ENCODE measurements at regions not wholly inside any gene's neighbourhood (a gene's known extent, or its start where the extent isn't known, plus 50 kb on each side); places are given as distances from the start of the nearest gene placed in this dataset.

DNA sequence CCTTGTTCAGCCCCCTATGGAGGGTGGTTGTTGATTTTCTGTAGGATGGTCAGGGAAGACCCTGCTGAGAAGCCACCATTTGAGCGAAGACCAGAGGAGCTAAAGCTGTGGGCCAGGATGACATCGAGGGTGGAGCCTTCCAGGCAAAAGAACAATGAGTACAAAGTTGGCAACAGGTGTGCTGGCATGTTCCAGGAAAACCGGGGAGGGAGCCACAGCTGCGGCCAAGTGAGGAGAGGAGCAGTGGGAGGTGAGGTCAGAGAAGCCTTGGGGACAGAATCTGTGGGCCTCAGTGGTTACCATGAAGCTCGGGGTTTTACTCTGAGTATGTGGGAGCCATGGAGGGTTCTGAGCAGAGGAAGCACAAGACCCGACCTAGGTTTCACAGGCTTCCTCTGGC is 75.6 kb upstream of the ZNF479 start:
- intact Hi-C loops (cut with DNase I) = no loop called here
- Histone ChIP-seq H3K36me3 (no peaks in the 10 kb centered on the region), H3K9me3 (peaks cover 0 to 59% (median 4%) of the 10 kb centered on the region in 11 donors), H3K27ac (no peak overlapping the region), H3K4me1 (no peaks in the 10 kb centered on the region), H3K4me3 (no peak overlapping the region), H3K27me3 (peaks cover 0 to 5% (median 0%) of the 10 kb centered on the region in 7 donors)
- WGBS, 2 donors = 52 to 69% methylated on average over 6 of the region's 6 CpGs
- ATAC-seq = no peak
- no peak for DNase-seq
- TF ChIP-seq, protein P1, sequence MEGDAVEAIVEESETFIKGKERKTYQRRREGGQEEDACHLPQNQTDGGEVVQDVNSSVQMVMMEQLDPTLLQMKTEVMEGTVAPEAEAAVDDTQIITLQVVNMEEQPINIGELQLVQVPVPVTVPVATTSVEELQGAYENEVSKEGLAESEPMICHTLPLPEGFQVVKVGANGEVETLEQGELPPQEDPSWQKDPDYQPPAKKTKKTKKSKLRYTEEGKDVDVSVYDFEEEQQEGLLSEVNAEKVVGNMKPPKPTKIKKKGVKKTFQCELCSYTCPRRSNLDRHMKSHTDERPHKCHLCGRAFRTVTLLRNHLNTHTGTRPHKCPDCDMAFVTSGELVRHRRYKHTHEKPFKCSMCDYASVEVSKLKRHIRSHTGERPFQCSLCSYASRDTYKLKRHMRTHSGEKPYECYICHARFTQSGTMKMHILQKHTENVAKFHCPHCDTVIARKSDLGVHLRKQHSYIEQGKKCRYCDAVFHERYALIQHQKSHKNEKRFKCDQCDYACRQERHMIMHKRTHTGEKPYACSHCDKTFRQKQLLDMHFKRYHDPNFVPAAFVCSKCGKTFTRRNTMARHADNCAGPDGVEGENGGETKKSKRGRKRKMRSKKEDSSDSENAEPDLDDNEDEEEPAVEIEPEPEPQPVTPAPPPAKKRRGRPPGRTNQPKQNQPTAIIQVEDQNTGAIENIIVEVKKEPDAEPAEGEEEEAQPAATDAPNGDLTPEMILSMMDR (IDR thresholded peaks at IDR 0.05) = no peak

DNA sequence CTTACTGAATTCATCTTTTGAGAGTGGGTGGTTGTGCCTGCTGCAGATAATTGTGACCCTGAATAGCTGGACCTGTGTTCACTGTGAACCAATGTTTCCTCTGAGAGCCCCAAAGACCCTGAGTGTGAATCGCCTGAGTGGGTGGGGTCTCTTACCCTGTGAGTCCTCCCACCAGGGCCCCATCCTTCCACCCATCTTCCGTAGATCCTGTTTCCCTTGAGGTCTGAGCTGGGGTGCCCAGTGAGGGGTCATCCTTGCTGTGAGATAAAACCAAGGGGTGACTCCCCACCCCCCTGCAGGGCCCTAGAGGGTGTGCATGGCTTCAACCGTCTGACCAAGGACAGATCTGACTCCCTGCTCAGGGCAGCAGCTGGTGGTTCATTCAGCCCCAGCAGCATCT is 78.0 kb upstream of the ZNF479 start:
- Histone ChIP-seq H3K27me3 (no peaks in the 10 kb centered on the region), H3K4me3 (no peak overlapping the region), H3K36me3 (no peaks in the 10 kb centered on the region), H3K9me3 (peaks cover 0 to 81% (median 0%) of the 10 kb centered on the region in 11 donors), H3K27ac (no peak overlapping the region), H3K4me1 (no peaks in the 10 kb centered on the region)
- intact Hi-C loops (cut with DNase I) = no loop called here
- ATAC-seq (no peak), DNase-seq (no peak)
- TF ChIP-seq, protein P1 (IDR thresholded peaks at IDR 0.05) = no peak
- WGBS, 2 donors = 74 to 75% methylated on average over 3 of the region's 3 CpGs

DNA sequence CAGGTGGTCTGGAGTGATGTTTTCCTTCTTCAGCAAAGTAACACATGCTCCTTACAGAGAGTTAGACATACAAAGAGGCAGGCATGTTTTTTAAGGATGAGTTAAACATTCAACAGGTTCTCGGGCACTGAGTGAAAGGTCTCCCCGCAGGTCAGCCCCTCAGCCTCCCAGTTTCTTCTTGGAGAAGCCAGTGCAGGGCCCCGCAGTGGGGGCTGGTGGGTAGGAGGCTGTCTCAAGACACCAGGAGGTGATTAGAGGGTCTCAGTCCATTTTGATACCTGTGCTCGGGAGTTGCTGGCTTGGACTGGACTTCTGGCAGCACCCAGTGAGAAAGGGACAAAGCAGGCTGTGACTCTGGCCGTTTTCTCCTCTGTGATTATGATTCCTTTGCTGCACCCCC is 78.6 kb upstream of the ZNF479 start:
- no peak for DNase-seq
- intact Hi-C loops (cut with DNase I) = no loop called here
- TF ChIP-seq, protein P1 (IDR thresholded peaks at IDR 0.05) = no peak
- Histone ChIP-seq H3K27ac (no peak overlapping the region), H3K36me3 (no peaks in the 10 kb centered on the region), H3K27me3 (no peaks in the 10 kb centered on the region), H3K4me1 (no peaks in the 10 kb centered on the region), H3K9me3 (peaks cover 0 to 88% (median 0%) of the 10 kb centered on the region in 11 donors), H3K4me3 (no peak overlapping the region)
- WGBS, 2 donors = 49 to 54% methylated on average over 5 of the region's 5 CpGs
- no peak for ATAC-seq

DNA sequence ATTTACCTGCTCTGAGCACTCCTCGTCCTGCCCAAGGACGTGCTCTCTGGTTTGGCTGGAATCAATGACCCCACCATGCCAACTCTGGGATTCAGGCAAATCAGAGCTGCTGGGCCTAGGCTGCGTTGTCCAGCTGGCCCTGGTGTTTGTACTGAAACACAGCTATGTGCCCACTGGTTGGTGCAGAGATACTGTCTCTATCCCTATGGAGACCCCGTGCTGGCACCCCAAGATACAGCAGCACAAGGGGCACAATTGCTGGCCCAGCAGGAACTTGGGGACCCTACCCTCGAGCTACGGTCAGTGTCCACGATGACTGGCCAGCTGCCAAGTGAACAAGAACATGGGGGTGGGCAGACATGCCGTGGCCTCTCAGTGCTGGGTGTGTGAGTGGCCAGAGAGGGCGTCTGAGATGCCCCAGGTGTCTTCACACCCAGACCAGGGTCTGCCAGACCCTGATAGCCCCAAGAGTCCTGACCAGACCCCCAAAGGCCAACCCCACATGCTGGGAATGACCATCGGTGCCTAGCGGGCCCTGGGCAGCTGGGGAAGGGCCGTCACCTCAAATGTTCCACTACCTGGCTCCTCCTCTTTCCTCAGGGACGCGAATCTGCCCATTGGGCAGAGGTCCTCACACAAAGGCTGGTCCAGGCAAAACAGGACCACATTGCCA is 79.3 kb upstream of the ZNF479 start:
- no peak for ATAC-seq
- H3K27ac ChIP-seq = no peak overlapping the region

More for the DNA sequence above, 79.3 kb upstream of the ZNF479 start:
- H3K4me1 ChIP-seq = no peaks in the 10 kb centered on the region
- no peak for DNase-seq
- WGBS, 2 donors = 66% methylated on average over 14 of the region's 14 CpGs
- H3K9me3 ChIP-seq = peaks cover 0 to 92% (median 0%) of the 10 kb centered on the region in 11 donors
- no peaks in the 10 kb centered on the region for H3K27me3 ChIP-seq
- no peak overlapping the region for H3K4me3 ChIP-seq
- no peaks in the 10 kb centered on the region for H3K36me3 ChIP-seq
- intact Hi-C loops (cut with DNase I) = no loop called here
- TF ChIP-seq, protein P1 (IDR thresholded peaks at IDR 0.05) = no peak
